GM21381 (cell line): ENCODE measurements at regions not wholly inside any gene's neighbourhood (a gene's known extent, or its start where the extent isn't known, plus 50 kb on each side); places are given as distances from the start of the nearest gene placed in this dataset.

Experiments
- ATAC-seq: cut with Tn5 transposase; IDR thresholded peaks from one replicate; pipeline ENCODE4 v1.9.1; 2021; ENCODE audit warnings: mild to moderate bottlenecking, moderate library complexity; ENCODE audit not compliant: unreplicated experiment

GRCh38 chr2:129139380-129139779 lies 820.7 kb upstream of the HS6ST1 start:
- ATAC-seq = no peak

- ATAC-seq = no peak
These were observed 823.8 kb upstream of the HS6ST1 start for GRCh38 chr2:129142465-129142864.

DNA sequence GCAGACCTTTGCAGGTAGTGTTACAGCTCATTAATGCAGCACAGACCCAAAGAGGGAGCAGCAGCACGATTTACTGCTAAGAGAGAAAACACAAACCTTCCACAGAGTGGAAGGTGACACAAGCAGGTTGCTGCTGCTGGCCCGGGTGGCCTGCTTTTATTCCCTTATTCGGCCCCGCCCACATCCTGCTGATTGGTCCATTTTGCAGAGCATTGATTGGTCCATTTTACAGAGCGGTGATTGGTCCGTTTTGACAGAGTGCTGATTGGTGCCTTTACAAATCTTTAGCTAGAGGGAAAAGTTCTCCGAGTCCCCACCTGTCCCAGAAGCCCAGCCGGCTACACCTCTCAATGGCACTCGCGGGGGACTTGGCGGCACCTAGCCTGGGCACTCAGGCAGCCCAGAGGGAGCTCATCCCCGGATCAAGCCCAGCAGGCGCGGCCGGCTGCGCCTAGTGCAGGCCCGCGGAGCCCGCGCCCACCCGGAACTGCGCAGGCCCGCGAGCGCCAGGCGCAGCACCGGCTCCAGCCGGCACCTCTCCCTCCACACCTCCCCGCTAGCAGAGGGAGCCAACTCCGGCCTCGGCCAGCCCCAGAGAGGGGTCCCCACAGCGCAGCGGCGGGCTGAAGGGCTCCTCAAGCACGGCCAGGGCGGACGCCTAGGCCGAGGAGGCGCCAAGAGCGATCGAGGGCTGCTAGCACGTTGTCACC lies 825.6 kb upstream of the HS6ST1 start:
- no peak for ATAC-seq

DNA sequence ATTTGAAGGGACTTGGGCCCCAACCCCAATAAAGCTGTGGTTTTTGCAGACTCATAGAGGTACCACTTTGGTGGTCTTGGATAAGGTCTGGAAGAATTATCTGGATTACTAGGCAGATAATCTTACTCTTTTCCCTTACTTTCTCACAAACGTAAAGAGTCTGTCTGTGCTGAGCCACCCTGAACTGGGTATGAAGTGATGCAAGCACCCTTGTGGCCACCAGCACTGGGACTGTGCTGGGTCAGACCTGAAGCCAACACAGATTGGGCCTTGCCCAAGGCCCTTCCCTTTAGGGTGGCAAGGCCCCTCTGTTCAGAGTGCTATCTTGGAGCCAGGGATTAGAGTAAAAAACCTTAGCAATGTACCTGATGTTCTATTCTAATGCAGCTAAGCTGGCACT lies 827.0 kb upstream of the RAB6C start:
- ATAC-seq = no peak

DNA sequence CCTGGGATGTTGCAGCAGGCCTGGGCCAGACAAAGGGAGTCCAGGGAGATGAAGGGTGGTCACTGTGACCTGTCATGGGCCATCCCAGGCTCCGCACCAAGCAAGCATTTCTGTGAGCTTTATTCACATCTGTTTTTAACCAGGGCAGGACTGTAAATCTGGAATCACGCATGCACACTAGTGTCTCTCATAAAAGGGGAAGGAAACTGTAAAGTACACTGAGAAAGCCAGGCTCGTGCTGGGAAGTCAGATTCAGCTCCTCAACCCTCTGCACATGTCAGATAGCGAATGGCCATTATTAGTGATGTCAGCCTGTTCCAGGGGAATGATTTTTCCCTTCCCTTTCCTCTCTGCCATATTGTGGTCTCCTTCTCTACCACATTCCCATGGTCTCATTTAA lies 818.6 kb upstream of the RAB6C start:
- ATAC-seq = no peak

DNA sequence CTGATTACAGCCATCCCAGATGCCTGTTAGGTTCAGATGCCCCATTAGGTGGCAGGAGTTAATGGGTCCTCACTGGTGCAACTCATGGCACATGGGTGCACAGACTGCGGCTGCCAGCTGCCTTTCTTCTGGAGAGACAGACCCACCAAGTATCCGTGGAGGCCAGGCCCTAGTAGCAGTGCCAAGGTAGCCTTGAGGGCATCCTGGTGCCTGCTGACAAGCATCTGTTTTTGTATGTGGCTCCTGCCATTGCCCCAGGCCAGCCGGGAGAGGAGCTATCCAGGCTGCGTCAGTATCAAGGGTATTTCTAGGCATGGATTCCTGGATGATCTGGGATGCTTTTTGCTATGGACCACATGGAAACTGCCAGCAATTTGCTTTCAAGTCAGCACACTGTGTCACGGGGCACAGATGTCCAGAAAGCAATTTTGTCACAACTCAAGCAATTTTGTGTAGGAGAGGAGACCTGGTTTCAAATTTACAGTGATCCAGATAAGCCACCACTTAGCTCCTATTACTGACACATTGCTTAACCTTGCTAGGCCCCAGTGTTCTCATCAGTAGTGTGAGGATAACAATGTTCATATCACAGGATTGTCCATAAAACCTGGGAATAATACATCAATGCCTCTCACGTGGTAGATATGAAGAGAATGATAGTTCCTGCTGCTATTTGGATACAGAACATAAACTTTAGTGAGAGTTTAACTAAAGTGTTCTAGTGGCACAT lies 815.1 kb upstream of the RAB6C start:
- ATAC-seq = no peak

DNA sequence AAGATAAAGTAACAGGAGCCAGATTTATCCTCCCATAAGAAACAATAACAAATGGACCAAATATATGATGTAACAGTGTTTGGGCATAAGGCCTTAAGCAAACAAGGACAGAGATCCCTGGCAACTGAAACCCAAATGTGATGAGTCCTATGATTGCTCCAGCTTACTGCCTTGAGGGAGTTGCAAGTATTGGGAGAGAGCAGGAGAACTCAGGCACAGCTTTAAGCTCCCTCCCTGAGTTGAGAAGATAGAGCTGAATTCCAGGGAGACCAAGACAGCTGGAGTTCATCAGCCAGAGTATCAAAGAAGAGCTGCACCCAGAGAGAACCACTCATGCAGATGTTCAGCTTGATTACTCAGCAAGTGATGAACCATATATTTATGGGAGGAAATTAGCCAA lies 814.5 kb upstream of the RAB6C start:
- ATAC-seq = no peak

GRCh38 chr2:129167456-129167855 lies 812.0 kb upstream of the RAB6C start:
- ATAC-seq = no peak

GRCh38 chr2:129170570-129170969 lies 808.9 kb upstream of the RAB6C start:
- ATAC-seq = no peak

GRCh38 chr2:129174143-129174542 lies 805.3 kb upstream of the RAB6C start:
- no peak for ATAC-seq

- no peak for ATAC-seq
These were observed 804.4 kb upstream of the RAB6C start for GRCh38 chr2:129175051-129175450.

GRCh38 chr2:129176375-129176774 lies 803.1 kb upstream of the RAB6C start:
- ATAC-seq = no peak

DNA sequence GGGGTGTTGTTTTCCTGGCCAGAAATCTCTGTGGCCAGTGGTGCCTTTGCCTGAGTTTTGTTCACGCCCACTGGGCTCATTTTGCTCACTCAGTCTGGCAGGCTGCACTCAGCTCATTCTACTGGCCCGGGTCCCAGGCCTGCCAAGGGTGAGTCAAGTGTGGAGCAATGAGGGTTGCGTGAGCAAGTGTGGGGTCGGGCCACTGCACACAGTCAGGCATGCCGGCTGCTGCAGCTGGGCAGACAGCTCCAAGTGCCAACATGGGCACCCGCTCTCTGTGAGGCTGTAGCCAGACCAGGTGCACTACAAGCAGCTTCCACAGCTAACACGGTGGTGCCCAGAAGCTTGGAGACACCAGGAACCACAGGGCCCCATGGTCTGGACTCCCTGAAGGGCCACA lies 801.1 kb upstream of the RAB6C start:
- no peak for ATAC-seq

GRCh38 chr2:129179199-129179598 lies 800.3 kb upstream of the RAB6C start:
- no peak for ATAC-seq

- ATAC-seq = no peak
These were observed 799.2 kb upstream of the RAB6C start for GRCh38 chr2:129180124-129180716.

GRCh38 chr2:129181433-129181832 lies 798.0 kb upstream of the RAB6C start:
- no peak for ATAC-seq

DNA sequence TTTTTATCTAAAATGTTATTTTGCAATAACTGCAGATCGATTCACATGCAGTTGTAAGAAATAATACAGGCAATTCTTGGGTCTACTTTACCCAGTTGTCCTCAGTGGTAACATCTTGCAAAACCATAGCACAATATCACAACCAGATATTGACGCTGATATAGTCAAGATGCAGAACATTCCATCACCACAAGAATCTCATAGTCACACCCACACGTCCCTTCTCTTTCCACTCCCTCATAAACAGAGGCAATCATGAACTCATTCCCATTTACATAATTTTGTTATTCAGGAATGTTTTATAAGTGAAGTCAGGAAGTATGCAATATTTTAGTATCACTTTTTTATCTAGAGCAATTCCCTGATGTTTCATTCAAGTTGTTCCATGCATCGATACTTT lies 797.5 kb upstream of the RAB6C start:
- ATAC-seq = no peak

DNA sequence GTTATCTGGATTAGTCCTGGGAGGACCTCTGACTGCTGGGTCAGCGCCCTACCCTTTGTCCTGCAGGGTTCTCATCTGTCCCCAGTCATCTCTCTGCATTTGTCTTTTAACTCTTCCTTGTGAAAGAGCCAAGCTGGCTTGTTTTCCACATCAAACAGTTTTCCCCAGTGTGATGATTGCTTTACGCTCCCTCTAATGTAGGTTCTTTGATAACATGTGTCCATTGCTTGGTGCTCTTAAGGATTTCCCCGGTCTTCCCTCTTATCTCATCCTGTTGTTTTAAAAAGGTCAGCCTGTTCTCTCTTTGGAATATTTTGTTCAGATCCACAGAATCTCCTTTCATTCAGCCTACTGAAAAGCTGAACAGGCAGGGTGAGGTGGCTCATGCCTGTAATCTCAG lies 792.1 kb upstream of the RAB6C start:
- no peak for ATAC-seq

DNA sequence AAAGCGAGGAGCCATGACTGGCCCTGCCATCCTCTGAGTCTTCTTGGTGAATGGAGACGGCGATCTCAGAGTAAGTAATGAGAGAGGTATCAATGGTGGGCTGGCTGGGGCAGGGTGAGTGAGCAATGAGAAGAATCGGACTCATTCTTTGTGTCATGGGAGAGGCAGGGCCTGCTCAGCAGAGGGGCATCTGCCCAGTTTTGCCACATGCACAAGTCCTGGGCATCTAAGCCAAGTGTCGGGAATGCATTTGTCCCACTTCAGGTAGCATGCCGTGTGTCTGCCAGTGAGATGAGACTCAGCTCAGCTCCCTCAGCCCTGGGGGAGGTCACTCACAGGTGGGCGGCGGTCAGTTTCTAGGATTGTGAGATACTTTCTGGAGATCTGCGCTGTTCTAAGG lies 791.0 kb upstream of the RAB6C start:
- no peak for ATAC-seq

DNA sequence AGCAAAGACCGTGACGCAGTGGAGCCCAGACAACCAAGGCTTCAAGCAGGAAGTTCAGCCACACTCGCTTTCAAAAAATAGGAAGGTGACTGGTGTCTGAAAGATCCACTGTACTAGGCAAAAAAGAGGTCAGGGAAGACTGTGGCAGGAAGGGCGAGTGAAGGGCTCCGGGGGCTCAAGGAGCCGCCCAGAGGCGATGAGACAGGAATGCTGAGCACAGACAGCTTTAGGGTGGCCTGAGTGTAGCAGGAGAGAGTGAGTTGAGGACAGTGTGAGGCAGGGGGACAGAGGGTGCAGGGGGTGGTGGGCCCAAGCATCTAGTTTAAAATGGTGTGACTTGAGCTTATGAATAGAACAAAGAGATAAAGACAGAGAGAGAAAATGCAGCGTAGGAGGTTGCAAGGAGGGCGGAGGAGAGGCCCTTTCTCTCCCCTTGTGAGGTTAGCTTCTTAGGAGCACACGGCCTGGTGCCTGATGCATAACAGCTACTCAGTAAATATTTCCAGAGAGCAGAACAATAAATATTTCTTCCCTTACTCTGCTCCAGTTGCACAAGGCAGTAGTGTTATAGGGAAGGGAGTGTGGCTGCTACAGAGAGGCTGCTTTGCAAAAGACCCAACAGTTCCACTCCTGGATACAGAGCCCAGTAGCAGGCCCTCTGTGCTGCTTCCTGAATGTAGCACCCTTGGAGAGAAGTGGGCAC lies 789.7 kb upstream of the RAB6C start:
- ATAC-seq = no peak

DNA sequence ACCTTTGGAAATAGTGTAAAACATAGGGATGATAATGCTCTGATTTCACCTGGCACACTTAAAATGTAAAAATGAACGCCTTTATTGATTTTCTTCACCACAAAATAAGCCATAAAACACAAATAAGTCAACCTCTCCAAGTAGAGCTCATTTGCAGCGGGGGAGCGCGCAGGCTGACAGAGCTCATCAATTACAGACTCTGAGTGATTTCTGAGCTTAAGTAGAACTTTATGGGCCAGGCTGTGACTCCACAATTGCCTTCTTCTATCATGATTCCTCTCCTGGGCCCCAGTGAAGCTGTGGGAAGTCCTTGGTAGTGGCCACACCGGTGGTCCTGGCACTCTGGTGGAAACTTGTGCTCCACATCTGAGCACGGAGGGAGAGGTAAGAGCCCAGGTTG lies 789.0 kb upstream of the RAB6C start:
- ATAC-seq = no peak

DNA sequence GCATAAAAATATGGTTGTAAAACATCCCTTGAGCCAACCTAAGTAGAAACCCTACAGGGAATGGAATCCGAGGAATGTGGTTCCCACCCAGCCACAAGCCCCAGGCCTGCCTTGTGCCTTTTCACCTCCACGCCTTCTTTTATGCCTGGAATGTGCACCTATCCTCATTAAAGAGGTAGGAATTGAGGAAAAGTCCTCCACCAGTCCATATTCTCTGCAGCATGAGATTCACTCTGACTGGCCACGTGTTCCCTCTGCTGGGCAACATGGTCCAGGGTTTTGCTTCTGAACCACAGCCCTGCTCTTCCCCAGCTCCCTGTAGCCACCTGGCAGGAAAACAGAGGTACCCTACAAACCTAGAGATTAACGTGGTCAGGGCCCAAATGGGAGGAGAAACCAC lies 787.9 kb upstream of the RAB6C start:
- ATAC-seq = no peak
